H1 (cell line): ENCODE measurements at regions not wholly inside any gene's neighbourhood (a gene's known extent, or its start where the extent isn't known, plus 50 kb on each side); places are given as distances from the start of the nearest gene placed in this dataset.

ENCODE experiments used
- CBX8 ChIP-seq: fragments of 300-800, 300-1000 bp; sonication (generic); IDR thresholded peaks from 2 replicates; pipeline ENCODE4 v1.7.1; 2016; ENCODE audit warnings: low read depth, low read length, borderline replicate concordance
- CEBPB ChIP-seq: IDR thresholded peaks from 2 replicates; pipeline ENCODE4 v1.6.1; 2012; ENCODE audit warnings: low read depth, low read length
- CHD1 ChIP-seq: IDR thresholded peaks from 2 replicates; pipeline ENCODE4 v1.6.1; 2012; ENCODE audit warnings: low read depth, low read length, improper control_type of control experiment
- CTBP2 ChIP-seq: IDR thresholded peaks from 2 replicates; pipeline ENCODE4 v1.7.0; 2011; ENCODE audit warnings: borderline replicate concordance, mild to moderate bottlenecking, moderate library complexity, mixed read lengths, low read length; ENCODE audit not compliant: insufficient read depth, insufficient read length
- EGR1 ChIP-seq: IDR thresholded peaks from 2 replicates; pipeline ENCODE4 v1.6.1; 2011; ENCODE audit warnings: low read depth, low read length, borderline replicate concordance
- EP300 ChIP-seq, 2 experiments: IDR thresholded peaks; 1 replicate in 1 of 2; 2 replicates in 1 of 2; pipeline ENCODE4 v1.6.1; 2011 to 2012; ENCODE audit warnings: low read depth in 2 of 2, low read length in 2 of 2, mild to moderate bottlenecking in 2 of 2, borderline replicate concordance in 1 of 2, inconsistent platforms in 1 of 2, moderate library complexity in 1 of 2
- EZH2 ChIP-seq: fragments of 200-600 bp; sonication (generic); IDR thresholded peaks from 2 replicates; pipeline ENCODE4 v1.7.1; 2012; ENCODE audit warnings: low read depth, mild to moderate bottlenecking, moderate library complexity, low read length, inconsistent platforms; ENCODE audit not compliant: severe bottlenecking
- POLR2A ChIP-seq, 2 experiments: IDR thresholded peaks; 1 replicate in 1 of 2; 2 replicates in 1 of 2; pipeline ENCODE4 v1.6.1; 2011; ENCODE audit warnings: low read depth in 2 of 2, low read length in 2 of 2, mild to moderate bottlenecking in 2 of 2; ENCODE audit errors: control extremely low read depth in 1 of 2
- RAD21 ChIP-seq, 2 experiments: IDR thresholded peaks in 1 of 2; conservative IDR thresholded peaks in 1 of 2; 2 replicates each; pipeline ENCODE4 v1.6.1; 2011; ENCODE audit warnings: low read depth in 2 of 2, low read length in 2 of 2, improper control_type of control experiment in 1 of 2, inconsistent platforms in 1 of 2, mild to moderate bottlenecking in 1 of 2, moderate library complexity in 1 of 2
- TAF1 ChIP-seq: IDR thresholded peaks from 2 replicates; pipeline ENCODE4 v1.6.1; 2011; ENCODE audit warnings: mild to moderate bottlenecking, low read depth, low read length
- TF ChIP-seq, protein P1 (sequence below), 3 experiments: IDR thresholded peaks; 1 replicate in 2 of 3; 2 replicates in 1 of 3; pipeline versions ENCODE4 v1.5.1 to v1.6.1; 2011; ENCODE audit warnings: low read length in 3 of 3, mild to moderate bottlenecking in 3 of 3, inconsistent platforms in 2 of 3, low read depth in 1 of 3, moderate library complexity in 1 of 3; ENCODE audit not compliant: insufficient read depth in 1 of 3; ENCODE audit errors: control extremely low read depth in 1 of 3
- TF ChIP-seq, protein P2 (sequence below): IDR thresholded peaks from 2 replicates; pipeline ENCODE4 v1.6.1; 2012; ENCODE audit warnings: inconsistent platforms

DNA sequence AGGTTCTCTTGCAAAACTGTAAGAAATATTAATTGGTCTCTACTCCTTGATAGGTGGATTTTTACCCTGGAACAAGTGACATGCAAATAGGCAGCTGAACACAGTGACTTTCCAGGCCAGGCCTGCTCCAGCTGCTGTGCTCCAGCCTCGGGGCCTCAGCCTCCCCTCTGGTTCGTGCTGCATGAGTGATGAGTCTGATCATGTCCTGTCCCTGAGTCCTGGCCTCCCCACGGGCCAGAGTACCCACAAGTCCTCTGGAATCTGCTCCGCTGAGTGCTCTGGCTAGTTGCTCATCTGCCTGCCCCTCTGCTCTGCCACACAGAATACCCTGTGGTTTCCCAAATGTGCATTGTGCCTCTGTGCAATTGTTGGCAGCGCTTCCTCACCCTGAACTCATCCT, 80.1 kb upstream of the PDZD8 start:
- TF ChIP-seq, protein P1, sequence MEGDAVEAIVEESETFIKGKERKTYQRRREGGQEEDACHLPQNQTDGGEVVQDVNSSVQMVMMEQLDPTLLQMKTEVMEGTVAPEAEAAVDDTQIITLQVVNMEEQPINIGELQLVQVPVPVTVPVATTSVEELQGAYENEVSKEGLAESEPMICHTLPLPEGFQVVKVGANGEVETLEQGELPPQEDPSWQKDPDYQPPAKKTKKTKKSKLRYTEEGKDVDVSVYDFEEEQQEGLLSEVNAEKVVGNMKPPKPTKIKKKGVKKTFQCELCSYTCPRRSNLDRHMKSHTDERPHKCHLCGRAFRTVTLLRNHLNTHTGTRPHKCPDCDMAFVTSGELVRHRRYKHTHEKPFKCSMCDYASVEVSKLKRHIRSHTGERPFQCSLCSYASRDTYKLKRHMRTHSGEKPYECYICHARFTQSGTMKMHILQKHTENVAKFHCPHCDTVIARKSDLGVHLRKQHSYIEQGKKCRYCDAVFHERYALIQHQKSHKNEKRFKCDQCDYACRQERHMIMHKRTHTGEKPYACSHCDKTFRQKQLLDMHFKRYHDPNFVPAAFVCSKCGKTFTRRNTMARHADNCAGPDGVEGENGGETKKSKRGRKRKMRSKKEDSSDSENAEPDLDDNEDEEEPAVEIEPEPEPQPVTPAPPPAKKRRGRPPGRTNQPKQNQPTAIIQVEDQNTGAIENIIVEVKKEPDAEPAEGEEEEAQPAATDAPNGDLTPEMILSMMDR (IDR thresholded peaks at IDR 0.05; ENCODE audit: control extremely low read depth in 1 of 3, insufficient read depth in 1 of 3, low read depth in 1 of 3, low read length in 3 of 3), result no peak
- no peak for TF ChIP-seq POLR2A (IDR thresholded peaks at IDR 0.05; ENCODE audit: control extremely low read depth in 1 of 2, low read depth in 2 of 2, low read length in 2 of 2)
- TF ChIP-seq CHD1, result no peak
- TF ChIP-seq CBX8, result no peak
- TF ChIP-seq CEBPB, result no peak
- TF ChIP-seq, protein P2, sequence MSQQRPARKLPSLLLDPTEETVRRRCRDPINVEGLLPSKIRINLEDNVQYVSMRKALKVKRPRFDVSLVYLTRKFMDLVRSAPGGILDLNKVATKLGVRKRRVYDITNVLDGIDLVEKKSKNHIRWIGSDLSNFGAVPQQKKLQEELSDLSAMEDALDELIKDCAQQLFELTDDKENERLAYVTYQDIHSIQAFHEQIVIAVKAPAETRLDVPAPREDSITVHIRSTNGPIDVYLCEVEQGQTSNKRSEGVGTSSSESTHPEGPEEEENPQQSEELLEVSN, result no peak
- no peak for TF ChIP-seq EZH2
- no peak for TF ChIP-seq EP300 (IDR thresholded peaks at IDR 0.05; ENCODE audit: borderline replicate concordance in 1 of 2, low read depth in 2 of 2, low read length in 2 of 2)
- no peak for TF ChIP-seq EGR1
- TF ChIP-seq RAD21 (IDR thresholded peaks at IDR 0.05 in 1 of 2, conservative IDR thresholded peaks at IDR 0.05 in 1 of 2; ENCODE audit: low read depth in 2 of 2, low read length in 2 of 2), result no peak
- no peak for TF ChIP-seq CTBP2
- TF ChIP-seq TAF1, result no peak
